ENCODE measurements at regions not wholly inside any gene's neighbourhood (a gene's known extent, or its start where the extent isn't known, plus 50 kb on each side); places are given as distances from the start of the nearest gene placed in this dataset.

DNA sequence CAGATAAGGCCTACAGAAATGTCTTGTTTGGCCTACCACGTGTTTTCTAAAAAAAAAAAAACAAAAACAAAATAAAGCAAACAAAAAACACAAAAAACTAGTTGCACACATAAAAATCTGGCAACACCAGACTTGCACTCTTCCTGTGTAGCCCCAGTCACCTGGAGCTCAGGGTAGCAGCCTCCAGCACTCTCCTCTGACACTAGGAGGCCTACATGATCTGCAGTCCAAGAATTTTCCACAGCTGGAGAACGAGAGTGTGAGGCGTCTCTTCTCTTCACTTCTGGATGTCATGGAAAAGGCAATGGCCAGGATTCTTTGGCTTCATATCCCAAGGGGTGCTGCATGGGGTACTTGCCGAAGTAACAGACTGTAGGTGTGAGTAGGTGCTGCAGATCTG is 310.2 kb upstream of the SALL1 start:
- TF ChIP-seq ZNF565 (CRISPR knock-in tag; conservative IDR thresholded peaks at IDR 0.05; ENCODE audit: low read depth) (no peak), ZFP30 (CRISPR knock-in tag; IDR thresholded peaks at IDR 0.05) (no peak), ZNF70 (CRISPR knock-in tag; IDR thresholded peaks at IDR 0.05) (no peak)
